H9 (cell line): ENCODE measurements at regions not wholly inside any gene's neighbourhood (a gene's known extent, or its start where the extent isn't known, plus 50 kb on each side); places are given as distances from the start of the nearest gene placed in this dataset.

Experiments
- DNase-seq: peaks from one replicate; pipeline ENCODE4 v3.0.0-alpha.2; 2017
- H2AFZ ChIP-seq: one replicate; pipeline ENCODE4 v1.6.1; 2013; ENCODE audit warnings: mild to moderate bottlenecking, low read length, control low read depth, moderate library complexity
- H2AK5ac ChIP-seq: 2 replicates; pipeline ENCODE4 v1.6.1; 2013; ENCODE audit warnings: low read length, control low read depth, mixed read lengths; ENCODE audit not compliant: insufficient read length
- H2BK120ac ChIP-seq: one replicate; pipeline ENCODE4 v1.6.1; 2013; ENCODE audit warnings: low read depth, mild to moderate bottlenecking, low read length, control low read depth, inconsistent platforms; ENCODE audit not compliant: poor library complexity, severe bottlenecking
- H2BK12ac ChIP-seq: 2 replicates; pipeline ENCODE4 v1.6.1; 2013; ENCODE audit warnings: low read length, control low read depth, mixed read lengths, low read depth; ENCODE audit not compliant: insufficient read length
- H2BK15ac ChIP-seq: 2 replicates; pipeline ENCODE4 v1.6.1; 2013; ENCODE audit warnings: low read depth, low read length, control low read depth
- H2BK20ac ChIP-seq: one replicate; pipeline ENCODE4 v1.6.1; 2013; ENCODE audit warnings: low read depth, mild to moderate bottlenecking, low read length, control low read depth, inconsistent platforms; ENCODE audit not compliant: poor library complexity, severe bottlenecking
- H2BK5ac ChIP-seq: 2 replicates; pipeline ENCODE4 v1.6.1; 2013; ENCODE audit warnings: low read length, control low read depth, mixed read lengths; ENCODE audit not compliant: insufficient read length
- H3K14ac ChIP-seq: 2 replicates; pipeline ENCODE4 v1.6.1; 2013; ENCODE audit warnings: low read length, control low read depth; ENCODE audit not compliant: insufficient read depth
- H3K18ac ChIP-seq: 2 replicates; pipeline ENCODE4 v1.6.1; 2013; ENCODE audit warnings: low read depth, mild to moderate bottlenecking, mixed read lengths, low read length, control low read depth; ENCODE audit not compliant: insufficient read length
- H3K23ac ChIP-seq: 2 replicates; pipeline ENCODE4 v1.6.1; 2013; ENCODE audit warnings: low read length, control low read depth, mixed read lengths, low read depth; ENCODE audit not compliant: insufficient read length
- H3K23me2 ChIP-seq: 2 replicates; pipeline ENCODE4 v1.6.1; 2013; ENCODE audit warnings: low read depth, mild to moderate bottlenecking, mixed read lengths, low read length, control low read depth; ENCODE audit not compliant: insufficient read length, poor library complexity, severe bottlenecking
- H3K27ac ChIP-seq: 2 replicates; pipeline ENCODE4 v1.5.1; 2013; ENCODE audit warnings: low read length, control low read depth, mixed read lengths, low read depth; ENCODE audit not compliant: insufficient read length
- H3K27me3 ChIP-seq: 2 replicates; pipeline ENCODE4 v1.6.1; 2013; ENCODE audit warnings: low read length, control low read depth, inconsistent platforms; ENCODE audit not compliant: insufficient read depth
- H3K4ac ChIP-seq: 2 replicates; pipeline ENCODE4 v1.6.1; 2013; ENCODE audit warnings: low read depth, mild to moderate bottlenecking, control low read depth, inconsistent platforms, low read length, moderate library complexity
- H3K4me1 ChIP-seq: 2 replicates; pipeline ENCODE4 v1.6.1; 2013; ENCODE audit warnings: low read length, control low read depth, inconsistent platforms; ENCODE audit not compliant: insufficient read depth
- H3K4me2 ChIP-seq: 2 replicates; pipeline ENCODE4 v1.6.1; 2013; ENCODE audit warnings: low read length, control low read depth, mixed read lengths; ENCODE audit not compliant: insufficient read length, insufficient read depth
- H3K56ac ChIP-seq: 2 replicates; pipeline ENCODE4 v1.6.1; 2013; ENCODE audit warnings: low read depth, mild to moderate bottlenecking, mixed read lengths, low read length, control low read depth; ENCODE audit not compliant: insufficient read length
- H3K79me1 ChIP-seq: 2 replicates; pipeline ENCODE4 v1.6.1; 2013; ENCODE audit warnings: low read depth, mild to moderate bottlenecking, moderate library complexity, low read length, control low read depth, inconsistent platforms; ENCODE audit not compliant: insufficient read depth, poor library complexity, severe bottlenecking
- H3K79me2 ChIP-seq: 2 replicates; pipeline ENCODE4 v1.6.1; 2013; ENCODE audit warnings: low read length, control low read depth, inconsistent platforms; ENCODE audit not compliant: insufficient read depth
- H3K9ac ChIP-seq: 2 replicates; pipeline ENCODE4 v1.6.1; 2013; ENCODE audit warnings: low read length, control low read depth, mixed read lengths; ENCODE audit not compliant: insufficient read length; ENCODE audit errors: extremely low read depth
- H3K9me3 ChIP-seq: one replicate; pipeline ENCODE4 v1.6.1; 2013; ENCODE audit warnings: low read depth, low read length, inconsistent platforms; ENCODE audit not compliant: control insufficient read depth
- H3T11ph ChIP-seq: one replicate; pipeline ENCODE4 v1.6.1; 2013; ENCODE audit warnings: mild to moderate bottlenecking, low read length, control low read depth, inconsistent platforms
- H4K20me1 ChIP-seq: one replicate; pipeline ENCODE4 v1.6.1; 2013; ENCODE audit not compliant: control insufficient read depth, insufficient read length, insufficient read depth
- H4K5ac ChIP-seq: 2 replicates; pipeline ENCODE4 v1.6.1; 2013; ENCODE audit warnings: low read depth, mild to moderate bottlenecking, mixed read lengths, low read length, control low read depth; ENCODE audit not compliant: insufficient read length
- H4K8ac ChIP-seq: replicated peaks from 2 replicates; pipeline ENCODE4 v1.6.1; 2013; ENCODE audit warnings: low read length, control low read depth, mixed read lengths, low read depth; ENCODE audit not compliant: insufficient read length
- H4K91ac ChIP-seq: 2 replicates; pipeline ENCODE4 v1.6.1; 2013; ENCODE audit warnings: low read depth, mild to moderate bottlenecking, moderate library complexity, mixed read lengths, low read length, control low read depth; ENCODE audit not compliant: insufficient read length
- H3K27ac Mint-ChIP-seq, 3 experiments: 2 replicates in 2 of 3; 3 replicates in 1 of 3; pipeline ENCODE4 v1.8.0; 2020 to 2021; ENCODE audit warnings: mixed read lengths in 3 of 3, mild to moderate bottlenecking in 1 of 3, moderate library complexity in 1 of 3
- H3K27me3 Mint-ChIP-seq: 2 replicates; pipeline ENCODE4 v1.8.0; 2021; ENCODE audit warnings: low read depth, mild to moderate bottlenecking, moderate library complexity, mixed read lengths
- H3K36me3 Mint-ChIP-seq, 3 experiments: 2 replicates in 2 of 3; 3 replicates in 1 of 3; pipeline ENCODE4 v1.8.0; 2020 to 2021; ENCODE audit warnings: low read depth in 3 of 3, mixed read lengths in 3 of 3; ENCODE audit not compliant: insufficient read depth in 1 of 3
- H3K4me1 Mint-ChIP-seq, 2 experiments: 2 replicates each; pipeline ENCODE4 v1.8.0; 2020; ENCODE audit warnings: mixed read lengths in 2 of 2
- H3K4me3 Mint-ChIP-seq, 2 experiments: 2 replicates in 1 of 2; 3 replicates in 1 of 2; pipeline ENCODE4 v1.8.0; 2020 to 2021; ENCODE audit warnings: mild to moderate bottlenecking in 2 of 2, mixed read lengths in 2 of 2, moderate library complexity in 1 of 2
- H3K9me3 Mint-ChIP-seq, 2 experiments: 2 replicates in 1 of 2; 3 replicates in 1 of 2; pipeline ENCODE4 v1.8.0; 2020; ENCODE audit warnings: mild to moderate bottlenecking in 2 of 2, mixed read lengths in 2 of 2, moderate library complexity in 1 of 2
- CTCF ChIP-seq: fragments of 200-600 bp; sonication (generic); conservative IDR thresholded peaks from 3 replicates; pipeline ENCODE4 v1.8.0; 2021; ENCODE audit warnings: antibody characterized with exemption, mild to moderate bottlenecking
- WGBS: extraction: QIAGEN DNeasy Blood & Tissue Kit; methylation state at CpG from one replicate; pipeline ENCODE4 v1.1.7; 2013; ENCODE audit warnings: missing lambda C conversion rate, low lambda C conversion rate, mixed read lengths; ENCODE audit not compliant: insufficient read length; ENCODE audit errors: extremely low coverage; 5-methylcytosine and 5-hydroxymethylcytosine counted together

GRCh38 chr1:96074422-96074821 is 647.2 kb upstream of the PTBP2 start:
- TF ChIP-seq CTCF, result no peak
- no peak overlapping the region for H3T11ph ChIP-seq
- Mint-ChIP-seq H3K27me3 (no peaks in the 10 kb centered on the region), H3K27ac (no peak overlapping the region), H3K4me1 (no peaks in the 10 kb centered on the region), H3K36me3 (no peaks in the 10 kb centered on the region), H3K4me3 (no peak overlapping the region), H3K9me3 (peaks cover 0 to 1% of the 10 kb centered on the region in 2 experiments; a peak in 1 of 5 replicates)
- no peak overlapping the region for H2BK120ac ChIP-seq
- H4K91ac ChIP-seq, result no peak overlapping the region
- no peak overlapping the region for H3K23ac ChIP-seq
- H4K5ac ChIP-seq, result no peak overlapping the region
- H3K4me1 ChIP-seq, result no peaks in the 10 kb centered on the region
- no peak overlapping the region for H4K8ac ChIP-seq
- H2AK5ac ChIP-seq, result no peak overlapping the region
- H2BK5ac ChIP-seq, result no peak overlapping the region
- no peak overlapping the region for H3K14ac ChIP-seq
- H3K27ac ChIP-seq, result no peak overlapping the region
- H3K23me2 ChIP-seq, result no peaks in the 10 kb centered on the region
- no peak overlapping the region for H3K4ac ChIP-seq
- H3K4me2 ChIP-seq, result no peak overlapping the region
- DNase-seq, result no peak
- H2BK12ac ChIP-seq, result no peak overlapping the region
- no peaks in the 10 kb centered on the region for H4K20me1 ChIP-seq
- H3K9ac ChIP-seq, result no peak overlapping the region
- H3K9me3 ChIP-seq, result no peaks in the 10 kb centered on the region
- H3K79me2 ChIP-seq, result no peaks in the 10 kb centered on the region
- no peak overlapping the region for H3K56ac ChIP-seq
- H2BK15ac ChIP-seq, result no peak overlapping the region
- no peak overlapping the region for H3K18ac ChIP-seq
- no peak overlapping the region for H2AFZ ChIP-seq
- H2BK20ac ChIP-seq, result no peak overlapping the region
- H3K27me3 ChIP-seq, result no peaks in the 10 kb centered on the region
- H3K79me1 ChIP-seq, result no peaks in the 10 kb centered on the region
- no CpG with 5 or more reads among the region's 2 CpGs for WGBS
